ENCODE measurements at regions not wholly inside any gene's neighbourhood (a gene's known extent, or its start where the extent isn't known, plus 50 kb on each side); places are given as distances from the start of the nearest gene placed in this dataset.

GRCh38 chr6:114939630-114940029, 596.8 kb upstream of the HS3ST5 start:
- POLR2A ChIA-PET = no interaction called here
- no peak for ATAC-seq

GRCh38 chr6:114936080-114936479, 593.3 kb upstream of the HS3ST5 start:
- Histone ChIP-seq H3K4me3 (replicated peaks in 1 of 2; ENCODE audit: low read depth in 1 of 2, low read length in 2 of 2) (no peak overlapping the region), H3K79me2 (ENCODE audit: insufficient read depth, low read length) (no peaks in the 10 kb centered on the region), H3K9me2 (ENCODE audit: insufficient read depth) (no peaks in the 10 kb centered on the region), H3K27me3 (ENCODE audit: insufficient read depth, low read length) (no peaks in the 10 kb centered on the region), H3K4me1 (ENCODE audit: control insufficient read depth in 1 of 2, insufficient read depth in 2 of 2, low read length in 2 of 2) (no peaks in the 10 kb centered on the region), H3K4me2 (ENCODE audit: low read length) (no peak overlapping the region), H3K36me3 (ENCODE audit: control insufficient read depth in 1 of 2, insufficient read depth in 2 of 2, low read length in 2 of 2) (no peaks in the 10 kb centered on the region), H3K9me3 (ENCODE audit: control insufficient read depth in 1 of 2, insufficient read depth in 1 of 2, low read depth in 1 of 2, low read length in 2 of 2) (no peaks in the 10 kb centered on the region; a peak in 1 of 4 replicates), H2AFZ (ENCODE audit: low read depth, low read length, poor library complexity, severe bottlenecking) (no peak overlapping the region), H3K27ac (ENCODE audit: low read depth, low read length) (no peak overlapping the region), H4K20me1 (ENCODE audit: insufficient read depth) (no peaks in the 10 kb centered on the region), H3K9ac (ENCODE audit: low read length) (no peak overlapping the region)
- POLR2A ChIA-PET = no interaction called here
- CTCF ChIA-PET = no interaction called here
- no peak for ATAC-seq
- intact Hi-C loops (cut with micrococcal nuclease) = no loop called here
- BruUV-seq (replicated peaks) = no TSS peak
- RAD21 ChIA-PET (ENCODE audit: low non-redundant PET in 1 of 2, low total read pairs in 2 of 2, uncharacterized antibody in 2 of 2, unreplicated experiment in 2 of 2) = no interaction called here
- DNase-seq (ENCODE audit: low read depth, low spot score) = no peak
- TF ChIP-seq REST (IDR thresholded peaks at IDR 0.05; ENCODE audit: low read depth) (no peak), POLR2AphosphoS5 (IDR thresholded peaks at IDR 0.05; ENCODE audit: low read depth, low read length) (no peak), FOSL1 (IDR thresholded peaks at IDR 0.05; ENCODE audit: low read depth) (no peak), SP1 (IDR thresholded peaks at IDR 0.05; ENCODE audit: low read depth) (no peak), CBX3 (IDR thresholded peaks at IDR 0.05; ENCODE audit: low read depth) (no peak), CEBPB (IDR thresholded peaks at IDR 0.05; ENCODE audit: low read depth) (no peak), POLR2A (IDR thresholded peaks at IDR 0.05; ENCODE audit: borderline replicate concordance, extremely low read depth, insufficient read depth, insufficient read length) (no peak), SIN3A (IDR thresholded peaks at IDR 0.05; ENCODE audit: low read depth) (no peak), YY1 (IDR thresholded peaks at IDR 0.05; ENCODE audit: extremely low read depth, insufficient replicate concordance, low read depth, low read length) (no peak), EGR1 (IDR thresholded peaks at IDR 0.05; ENCODE audit: low read depth) (no peak), EZH2 (IDR thresholded peaks at IDR 0.05) (no peak), SRF (IDR thresholded peaks at IDR 0.05; ENCODE audit: low read depth) (no peak), JUND (IDR thresholded peaks at IDR 0.05) (no peak), CTCF (IDR thresholded peaks at IDR 0.05 in 2 of 3, conservative IDR thresholded peaks at IDR 0.05 in 1 of 3; ENCODE audit: borderline replicate concordance in 1 of 3, insufficient read depth in 1 of 3, low read depth in 2 of 3, low read length in 2 of 3) (no peak), MAX (IDR thresholded peaks at IDR 0.05) (no peak), ZFX (IDR thresholded peaks at IDR 0.05) (no peak), EZH2phosphoT487 (IDR thresholded peaks at IDR 0.05; ENCODE audit: borderline replicate concordance) (no peak)

More at GRCh38 chr6:114939630-114940029, 596.8 kb upstream of the HS3ST5 start:
- no peak overlapping the region for H2AFZ ChIP-seq (ENCODE audit: low read depth, low read length, poor library complexity, severe bottlenecking)
- no peak for DNase-seq (ENCODE audit: low read depth, low spot score)
- H3K4me1 ChIP-seq (ENCODE audit: control insufficient read depth in 1 of 2, insufficient read depth in 2 of 2, low read length in 2 of 2) = no peaks in the 10 kb centered on the region
- no peak overlapping the region for H3K4me3 ChIP-seq (replicated peaks in 1 of 2; ENCODE audit: low read depth in 1 of 2, low read length in 2 of 2)
- no peaks in the 10 kb centered on the region; the same call in 1 of the 2 replicates for H4K20me1 ChIP-seq (ENCODE audit: insufficient read depth)
- CTCF ChIA-PET = no interaction called here
- H3K36me3 ChIP-seq (ENCODE audit: control insufficient read depth in 1 of 2, insufficient read depth in 2 of 2, low read length in 2 of 2) = no peaks in the 10 kb centered on the region
- BruUV-seq (replicated peaks) = no TSS peak
- H3K27ac ChIP-seq (ENCODE audit: low read depth, low read length) = no peak overlapping the region
- no peaks in the 10 kb centered on the region for H3K27me3 ChIP-seq (ENCODE audit: insufficient read depth, low read length)
- H3K79me2 ChIP-seq (ENCODE audit: insufficient read depth, low read length) = no peaks in the 10 kb centered on the region
- TF ChIP-seq TCF7L2 (IDR thresholded peaks at IDR 0.05; ENCODE audit: borderline replicate concordance, extremely low read depth, insufficient read depth, insufficient read length) (no peak), ZNF274 (IDR thresholded peaks at IDR 0.05; ENCODE audit: low read depth, low read length) (no peak), SP1 (IDR thresholded peaks at IDR 0.05; ENCODE audit: low read depth) (no peak), YY1 (IDR thresholded peaks at IDR 0.05; ENCODE audit: extremely low read depth, insufficient replicate concordance, low read depth, low read length) (no peak), ELF1 (IDR thresholded peaks at IDR 0.05; ENCODE audit: borderline replicate concordance, low read depth) (no peak), CEBPB (IDR thresholded peaks at IDR 0.05; ENCODE audit: low read depth) (no peak)
- RAD21 ChIA-PET (ENCODE audit: low non-redundant PET in 1 of 2, low total read pairs in 2 of 2, uncharacterized antibody in 2 of 2, unreplicated experiment in 2 of 2) = no interaction called here
- no peaks in the 10 kb centered on the region for H3K9me2 ChIP-seq (ENCODE audit: insufficient read depth)
- intact Hi-C loops (cut with micrococcal nuclease) = no loop called here
- H3K4me2 ChIP-seq (ENCODE audit: low read length) = no peak overlapping the region
- no peaks in the 10 kb centered on the region; a peak in 1 of 4 replicates for H3K9me3 ChIP-seq (ENCODE audit: control insufficient read depth in 1 of 2, insufficient read depth in 1 of 2, low read depth in 1 of 2, low read length in 2 of 2)
- H3K9ac ChIP-seq (ENCODE audit: low read length) = no peak overlapping the region
